GM12878 (cell line): ENCODE measurements at regions not wholly inside any gene's neighbourhood (a gene's known extent, or its start where the extent isn't known, plus 50 kb on each side); places are given as distances from the start of the nearest gene placed in this dataset.

Experiments used
- EZH2 ChIP-seq: IDR thresholded peaks from 2 replicates; pipeline ENCODE4 v1.6.1; 2012; ENCODE audit warnings: low read depth, mild to moderate bottlenecking, control low read depth, inconsistent platforms, low read length, borderline replicate concordance; ENCODE audit not compliant: control insufficient read depth
- FOS ChIP-seq: IDR thresholded peaks from 3 replicates; pipeline ENCODE4 v1.6.1; 2011; ENCODE audit warnings: borderline replicate concordance; ENCODE audit not compliant: insufficient read length; ENCODE audit errors: extremely low read depth
- POLR2AphosphoS5 ChIP-seq: IDR thresholded peaks from 2 replicates; pipeline ENCODE4 v1.6.1; 2011; ENCODE audit warnings: mild to moderate bottlenecking, low read length, inconsistent platforms
- REST ChIP-seq: IDR thresholded peaks from 2 replicates; pipeline ENCODE4 v1.6.1; 2012; ENCODE audit warnings: mild to moderate bottlenecking, low read depth, low read length
- YY1 ChIP-seq: IDR thresholded peaks from 2 replicates; pipeline ENCODE4 v1.6.1; 2011; ENCODE audit warnings: low read depth, mild to moderate bottlenecking, low read length
- TF ChIP-seq, protein P1 (sequence below), 3 experiments: IDR thresholded peaks in 2 of 3; conservative IDR thresholded peaks in 1 of 3; 2 replicates each; pipeline ENCODE4 v1.5.1; 2011; ENCODE audit warnings: low read depth in 3 of 3, low read length in 3 of 3, mild to moderate bottlenecking in 3 of 3, control low read depth in 2 of 3, moderate library complexity in 2 of 3, inconsistent platforms in 1 of 3, mixed read lengths in 1 of 3; ENCODE audit not compliant: control insufficient read depth in 2 of 3, insufficient read depth in 1 of 3; ENCODE audit errors: extremely low read depth in 1 of 3

DNA sequence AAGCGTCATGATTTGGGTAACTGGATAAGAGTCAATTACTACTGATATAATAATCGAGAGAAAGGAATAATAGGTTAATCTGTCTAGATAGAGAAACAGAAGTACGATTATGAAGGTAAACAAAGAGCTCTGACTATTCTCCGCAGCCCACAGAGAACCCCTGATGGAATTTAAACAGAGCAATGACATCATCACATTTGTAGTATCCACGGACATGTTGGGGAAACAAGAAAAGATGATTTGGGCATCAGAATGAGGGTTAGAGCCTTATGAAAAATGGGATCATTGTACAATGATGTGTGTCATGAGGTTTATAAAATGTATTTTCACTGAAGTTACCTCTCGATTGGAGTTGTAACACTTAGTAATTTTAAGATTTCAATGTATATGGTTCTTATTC is 129.9 kb downstream of the DTHD1 start:
- TF ChIP-seq POLR2AphosphoS5 (no peak), EZH2 (no peak), YY1 (no peak), REST (no peak), FOS (no peak)
- TF ChIP-seq, protein P1, sequence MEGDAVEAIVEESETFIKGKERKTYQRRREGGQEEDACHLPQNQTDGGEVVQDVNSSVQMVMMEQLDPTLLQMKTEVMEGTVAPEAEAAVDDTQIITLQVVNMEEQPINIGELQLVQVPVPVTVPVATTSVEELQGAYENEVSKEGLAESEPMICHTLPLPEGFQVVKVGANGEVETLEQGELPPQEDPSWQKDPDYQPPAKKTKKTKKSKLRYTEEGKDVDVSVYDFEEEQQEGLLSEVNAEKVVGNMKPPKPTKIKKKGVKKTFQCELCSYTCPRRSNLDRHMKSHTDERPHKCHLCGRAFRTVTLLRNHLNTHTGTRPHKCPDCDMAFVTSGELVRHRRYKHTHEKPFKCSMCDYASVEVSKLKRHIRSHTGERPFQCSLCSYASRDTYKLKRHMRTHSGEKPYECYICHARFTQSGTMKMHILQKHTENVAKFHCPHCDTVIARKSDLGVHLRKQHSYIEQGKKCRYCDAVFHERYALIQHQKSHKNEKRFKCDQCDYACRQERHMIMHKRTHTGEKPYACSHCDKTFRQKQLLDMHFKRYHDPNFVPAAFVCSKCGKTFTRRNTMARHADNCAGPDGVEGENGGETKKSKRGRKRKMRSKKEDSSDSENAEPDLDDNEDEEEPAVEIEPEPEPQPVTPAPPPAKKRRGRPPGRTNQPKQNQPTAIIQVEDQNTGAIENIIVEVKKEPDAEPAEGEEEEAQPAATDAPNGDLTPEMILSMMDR (IDR thresholded peaks at IDR 0.05 in 2 of 3, conservative IDR thresholded peaks at IDR 0.05 in 1 of 3; ENCODE audit: control insufficient read depth in 2 of 3, extremely low read depth in 1 of 3, insufficient read depth in 1 of 3, low read depth in 3 of 3, low read length in 3 of 3): no peak
